WTC11 (cell line): ENCODE measurements at regions not wholly inside any gene's neighbourhood (a gene's known extent, or its start where the extent isn't known, plus 50 kb on each side); places are given as distances from the start of the nearest gene placed in this dataset.

ENCODE experiments used
- ATAC-seq: fragments of 200-7000 bp; cut with Tn5 transposase; 2 replicates; pipeline ENCODE4 v1.10.0; 2021; ENCODE audit warnings: mild to moderate bottlenecking, moderate library complexity
- CTCF ChIA-PET: fragments of 300-600 bp; sonication (Branson Sonifier 250); formaldehyde crosslinking; loops from one replicate; lab custom pipeline; 2021; ENCODE audit warnings: antibody characterized with exemption; lab: Charles Lee
- POLR2A ChIA-PET: fragments of 350-600 bp; sonication (Branson Sonifier 250); formaldehyde crosslinking; loops from one replicate; lab custom pipeline; 2021; ENCODE audit warnings: antibody characterized with exemption; lab: Charles Lee
- DNase-seq: peaks from one replicate; pipeline ENCODE4 v3.0.0; 2021; ENCODE audit warnings: low spot score
- H3K27ac Mint-ChIP-seq: 2 replicates; pipeline ENCODE4 v1.8.0; 2021; ENCODE audit warnings: mixed read lengths
- H3K27me3 Mint-ChIP-seq: 2 replicates; pipeline ENCODE4 v1.8.0; 2021; ENCODE audit warnings: low read depth, mild to moderate bottlenecking, moderate library complexity, mixed read lengths
- H3K36me3 Mint-ChIP-seq: 2 replicates; pipeline ENCODE4 v1.8.0; 2021; ENCODE audit warnings: mixed read lengths
- H3K4me1 Mint-ChIP-seq: 2 replicates; pipeline ENCODE4 v1.8.0; 2022; ENCODE audit warnings: mixed read lengths
- H3K4me3 Mint-ChIP-seq: 2 replicates; pipeline ENCODE4 v1.8.0; 2021; ENCODE audit warnings: mild to moderate bottlenecking, moderate library complexity, mixed read lengths
- H3K9me3 Mint-ChIP-seq: 2 replicates; pipeline ENCODE4 v1.8.0; 2021; ENCODE audit warnings: mixed read lengths
- ATF6 ChIP-seq: sonication (generic); formaldehyde crosslinking; IDR thresholded peaks from 2 replicates; pipeline ENCODE4 v1.8.1; 2023; ENCODE audit warnings: mild to moderate bottlenecking, missing genetic modification reagents
- E2F5 ChIP-seq: sonication (generic); formaldehyde crosslinking; IDR thresholded peaks from 2 replicates; pipeline ENCODE4 v1.8.1; 2022; ENCODE audit warnings: mild to moderate bottlenecking, moderate library complexity, missing genetic modification reagents
- ELF4 ChIP-seq: sonication (generic); formaldehyde crosslinking; IDR thresholded peaks from 2 replicates; pipeline ENCODE4 v1.8.1; 2022; ENCODE audit warnings: low read depth, mild to moderate bottlenecking, moderate library complexity, missing genetic modification reagents
- ERG ChIP-seq: fragments of 250-450 bp; sonication (Bioruptor Pico); IDR thresholded peaks from 2 replicates; pipeline ENCODE4 v1.8.0; 2021; ENCODE audit warnings: mild to moderate bottlenecking
- ETV6 ChIP-seq: sonication (generic); formaldehyde crosslinking; IDR thresholded peaks from 2 replicates; pipeline ENCODE4 v1.8.1; 2022; ENCODE audit warnings: mild to moderate bottlenecking, missing genetic modification reagents
- FOXP4 ChIP-seq: sonication (generic); formaldehyde crosslinking; IDR thresholded peaks from 2 replicates; pipeline ENCODE4 v1.8.0; 2022; ENCODE audit warnings: mild to moderate bottlenecking, missing genetic modification reagents
- GRHL2 ChIP-seq: fragments of 250-450 bp; sonication (Bioruptor Pico); IDR thresholded peaks from 2 replicates; pipeline ENCODE4 v1.8.0; 2022; ENCODE audit warnings: mild to moderate bottlenecking, moderate library complexity; ENCODE audit not compliant: insufficient replicate concordance, severe bottlenecking
- GTF2I ChIP-seq: fragments of 250-450 bp; sonication (Bioruptor Pico); conservative IDR thresholded peaks from 2 replicates; pipeline ENCODE4 v1.4.0; 2021; ENCODE audit warnings: mild to moderate bottlenecking
- NFATC4 ChIP-seq: fragments of 250-450 bp; sonication (Bioruptor Pico); IDR thresholded peaks from 2 replicates; pipeline ENCODE4 v1.9.0; 2021; ENCODE audit warnings: mild to moderate bottlenecking
- NR3C1 ChIP-seq: sonication (generic); formaldehyde crosslinking; conservative IDR thresholded peaks from 2 replicates; pipeline ENCODE4 v1.8.1; 2023; ENCODE audit warnings: low read depth, mild to moderate bottlenecking, missing genetic modification reagents
- SP1 ChIP-seq: sonication (generic); formaldehyde crosslinking; conservative IDR thresholded peaks from 2 replicates; pipeline ENCODE4 v1.8.1; 2022; ENCODE audit warnings: missing genetic modification reagents
- TEAD1 ChIP-seq: sonication (generic); formaldehyde crosslinking; IDR thresholded peaks from 2 replicates; pipeline ENCODE4 v1.8.0; 2022; ENCODE audit warnings: mild to moderate bottlenecking, missing genetic modification reagents
- USF1 ChIP-seq: sonication (generic); formaldehyde crosslinking; IDR thresholded peaks from 2 replicates; pipeline ENCODE4 v1.8.0; 2022; ENCODE audit warnings: mild to moderate bottlenecking, missing genetic modification reagents
- ZBTB21 ChIP-seq: sonication (generic); formaldehyde crosslinking; IDR thresholded peaks from 2 replicates; pipeline ENCODE4 v1.8.1; 2023; ENCODE audit warnings: mild to moderate bottlenecking, missing genetic modification reagents, borderline replicate concordance
- ZNF317 ChIP-seq: sonication (generic); formaldehyde crosslinking; IDR thresholded peaks from 2 replicates; pipeline ENCODE4 v1.8.1; 2023; ENCODE audit warnings: low read depth, mild to moderate bottlenecking, moderate library complexity, missing genetic modification reagents, borderline replicate concordance
- TF ChIP-seq, protein P1 (sequence below): fragments of 200-600 bp; IDR thresholded peaks from 2 replicates; pipeline ENCODE4 v1.8.0; 2022; ENCODE audit warnings: antibody characterized with exemption
- TF ChIP-seq, protein P2 (sequence below): sonication (generic); formaldehyde crosslinking; IDR thresholded peaks from 2 replicates; pipeline ENCODE4 v1.8.0; 2023; ENCODE audit warnings: mild to moderate bottlenecking, missing genetic modification reagents
- TF ChIP-seq, protein P3 (sequence below): sonication (generic); formaldehyde crosslinking; IDR thresholded peaks from 2 replicates; pipeline ENCODE4 v1.8.0; 2022; ENCODE audit warnings: mild to moderate bottlenecking, missing genetic modification reagents
- TF ChIP-seq, protein P4 (sequence below): sonication (generic); formaldehyde crosslinking; conservative IDR thresholded peaks from 2 replicates; pipeline ENCODE4 v1.8.1; 2023; ENCODE audit warnings: mild to moderate bottlenecking, low read depth, missing genetic modification reagents, moderate library complexity

DNA sequence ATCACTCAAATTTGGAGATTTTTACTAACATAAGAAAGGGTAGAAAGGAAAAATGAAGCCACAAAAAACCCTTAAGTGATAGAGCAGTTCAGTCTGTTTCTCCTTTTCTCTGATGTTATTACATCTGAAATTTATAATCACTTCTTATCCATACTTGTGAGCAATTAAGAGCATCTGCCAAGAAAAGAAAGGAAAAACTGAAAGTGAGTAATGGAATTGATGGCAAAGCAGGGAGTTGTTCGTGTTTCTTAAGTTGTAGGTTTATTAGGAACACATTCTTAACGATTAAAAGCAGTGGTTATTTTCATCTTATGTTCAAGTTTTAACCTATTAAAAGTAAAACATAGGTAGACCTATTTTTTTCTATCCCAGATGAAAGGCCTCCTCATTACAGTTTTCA lies 277.7 kb downstream of the RND3 start:
- TF ChIP-seq ERG (CRISPR knock-in tag) (no peak), NR3C1 (CRISPR knock-in tag) (no peak), SP1 (CRISPR knock-in tag) (no peak), ZBTB21 (no peak), NFATC4 (CRISPR knock-in tag) (no peak)
- TF ChIP-seq, protein P1, sequence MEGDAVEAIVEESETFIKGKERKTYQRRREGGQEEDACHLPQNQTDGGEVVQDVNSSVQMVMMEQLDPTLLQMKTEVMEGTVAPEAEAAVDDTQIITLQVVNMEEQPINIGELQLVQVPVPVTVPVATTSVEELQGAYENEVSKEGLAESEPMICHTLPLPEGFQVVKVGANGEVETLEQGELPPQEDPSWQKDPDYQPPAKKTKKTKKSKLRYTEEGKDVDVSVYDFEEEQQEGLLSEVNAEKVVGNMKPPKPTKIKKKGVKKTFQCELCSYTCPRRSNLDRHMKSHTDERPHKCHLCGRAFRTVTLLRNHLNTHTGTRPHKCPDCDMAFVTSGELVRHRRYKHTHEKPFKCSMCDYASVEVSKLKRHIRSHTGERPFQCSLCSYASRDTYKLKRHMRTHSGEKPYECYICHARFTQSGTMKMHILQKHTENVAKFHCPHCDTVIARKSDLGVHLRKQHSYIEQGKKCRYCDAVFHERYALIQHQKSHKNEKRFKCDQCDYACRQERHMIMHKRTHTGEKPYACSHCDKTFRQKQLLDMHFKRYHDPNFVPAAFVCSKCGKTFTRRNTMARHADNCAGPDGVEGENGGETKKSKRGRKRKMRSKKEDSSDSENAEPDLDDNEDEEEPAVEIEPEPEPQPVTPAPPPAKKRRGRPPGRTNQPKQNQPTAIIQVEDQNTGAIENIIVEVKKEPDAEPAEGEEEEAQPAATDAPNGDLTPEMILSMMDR, result no peak

DNA sequence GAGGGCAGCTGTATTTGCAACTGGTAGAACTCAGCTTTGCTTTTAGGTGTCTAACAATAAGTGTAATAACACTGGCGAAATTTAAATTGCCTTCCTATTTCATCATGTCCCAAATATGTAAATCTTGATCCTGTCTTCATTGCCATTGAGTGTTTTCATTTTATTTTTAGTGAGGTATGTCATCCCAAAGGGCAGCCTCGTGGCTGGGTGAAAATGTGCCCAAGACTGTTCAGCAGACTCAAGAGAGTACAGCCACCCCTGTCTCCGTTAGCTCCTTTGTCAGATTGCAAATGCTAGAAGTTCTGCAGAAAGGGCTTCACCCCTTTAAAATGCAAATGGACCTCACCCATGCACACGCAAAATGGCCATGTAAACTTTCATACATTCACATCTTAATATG lies 278.8 kb downstream of the RND3 start:
- POLR2A ChIA-PET, result no interaction called here
- no peak overlapping the region for H3K4me3 Mint-ChIP-seq
- peak; percentile 30; the same call in 1 of the 2 replicates for ATAC-seq
- TF ChIP-seq, protein P2, sequence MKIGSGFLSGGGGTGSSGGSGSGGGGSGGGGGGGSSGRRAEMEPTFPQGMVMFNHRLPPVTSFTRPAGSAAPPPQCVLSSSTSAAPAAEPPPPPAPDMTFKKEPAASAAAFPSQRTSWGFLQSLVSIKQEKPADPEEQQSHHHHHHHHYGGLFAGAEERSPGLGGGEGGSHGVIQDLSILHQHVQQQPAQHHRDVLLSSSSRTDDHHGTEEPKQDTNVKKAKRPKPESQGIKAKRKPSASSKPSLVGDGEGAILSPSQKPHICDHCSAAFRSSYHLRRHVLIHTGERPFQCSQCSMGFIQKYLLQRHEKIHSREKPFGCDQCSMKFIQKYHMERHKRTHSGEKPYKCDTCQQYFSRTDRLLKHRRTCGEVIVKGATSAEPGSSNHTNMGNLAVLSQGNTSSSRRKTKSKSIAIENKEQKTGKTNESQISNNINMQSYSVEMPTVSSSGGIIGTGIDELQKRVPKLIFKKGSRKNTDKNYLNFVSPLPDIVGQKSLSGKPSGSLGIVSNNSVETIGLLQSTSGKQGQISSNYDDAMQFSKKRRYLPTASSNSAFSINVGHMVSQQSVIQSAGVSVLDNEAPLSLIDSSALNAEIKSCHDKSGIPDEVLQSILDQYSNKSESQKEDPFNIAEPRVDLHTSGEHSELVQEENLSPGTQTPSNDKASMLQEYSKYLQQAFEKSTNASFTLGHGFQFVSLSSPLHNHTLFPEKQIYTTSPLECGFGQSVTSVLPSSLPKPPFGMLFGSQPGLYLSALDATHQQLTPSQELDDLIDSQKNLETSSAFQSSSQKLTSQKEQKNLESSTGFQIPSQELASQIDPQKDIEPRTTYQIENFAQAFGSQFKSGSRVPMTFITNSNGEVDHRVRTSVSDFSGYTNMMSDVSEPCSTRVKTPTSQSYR (CRISPR knock-in tag), result no peak
- TF ChIP-seq USF1 (no peak), ELF4 (CRISPR knock-in tag) (no peak), ZNF317 (CRISPR knock-in tag) (no peak), NFATC4 (CRISPR knock-in tag) (no peak), GTF2I (CRISPR knock-in tag) (no peak), TEAD1 (CRISPR knock-in tag) (no peak), SP1 (CRISPR knock-in tag) (no peak), ATF6 (CRISPR knock-in tag) (no peak), ETV6 (no peak), FOXP4 (CRISPR knock-in tag) (no peak), GRHL2 (no peak), E2F5 (no peak)
- TF ChIP-seq, protein P3, sequence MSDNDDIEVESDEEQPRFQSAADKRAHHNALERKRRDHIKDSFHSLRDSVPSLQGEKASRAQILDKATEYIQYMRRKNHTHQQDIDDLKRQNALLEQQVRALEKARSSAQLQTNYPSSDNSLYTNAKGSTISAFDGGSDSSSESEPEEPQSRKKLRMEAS, result no peak
- TF ChIP-seq, protein P4, sequence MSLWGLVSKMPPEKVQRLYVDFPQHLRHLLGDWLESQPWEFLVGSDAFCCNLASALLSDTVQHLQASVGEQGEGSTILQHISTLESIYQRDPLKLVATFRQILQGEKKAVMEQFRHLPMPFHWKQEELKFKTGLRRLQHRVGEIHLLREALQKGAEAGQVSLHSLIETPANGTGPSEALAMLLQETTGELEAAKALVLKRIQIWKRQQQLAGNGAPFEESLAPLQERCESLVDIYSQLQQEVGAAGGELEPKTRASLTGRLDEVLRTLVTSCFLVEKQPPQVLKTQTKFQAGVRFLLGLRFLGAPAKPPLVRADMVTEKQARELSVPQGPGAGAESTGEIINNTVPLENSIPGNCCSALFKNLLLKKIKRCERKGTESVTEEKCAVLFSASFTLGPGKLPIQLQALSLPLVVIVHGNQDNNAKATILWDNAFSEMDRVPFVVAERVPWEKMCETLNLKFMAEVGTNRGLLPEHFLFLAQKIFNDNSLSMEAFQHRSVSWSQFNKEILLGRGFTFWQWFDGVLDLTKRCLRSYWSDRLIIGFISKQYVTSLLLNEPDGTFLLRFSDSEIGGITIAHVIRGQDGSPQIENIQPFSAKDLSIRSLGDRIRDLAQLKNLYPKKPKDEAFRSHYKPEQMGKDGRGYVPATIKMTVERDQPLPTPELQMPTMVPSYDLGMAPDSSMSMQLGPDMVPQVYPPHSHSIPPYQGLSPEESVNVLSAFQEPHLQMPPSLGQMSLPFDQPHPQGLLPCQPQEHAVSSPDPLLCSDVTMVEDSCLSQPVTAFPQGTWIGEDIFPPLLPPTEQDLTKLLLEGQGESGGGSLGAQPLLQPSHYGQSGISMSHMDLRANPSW (CRISPR knock-in tag), result no peak

More for the DNA sequence above, 277.7 kb downstream of the RND3 start:
- H3K27me3 Mint-ChIP-seq, result no peaks in the 10 kb centered on the region
- no peaks in the 10 kb centered on the region for H3K36me3 Mint-ChIP-seq
- ATAC-seq (no peak), DNase-seq (no peak)
- POLR2A ChIA-PET, result no interaction called here
- H3K27ac Mint-ChIP-seq, result no peak overlapping the region
- H3K9me3 Mint-ChIP-seq, result no peaks in the 10 kb centered on the region
- peaks cover 33% of the 10 kb centered on the region for H3K4me1 Mint-ChIP-seq
- H3K4me3 Mint-ChIP-seq, result no peak overlapping the region
- CTCF ChIA-PET, result no interaction called here

More for the DNA sequence above, 278.8 kb downstream of the RND3 start:
- Mint-ChIP-seq H3K27ac (no peak overlapping the region), H3K9me3 (no peaks in the 10 kb centered on the region), H3K4me1 (peaks cover 29% of the 10 kb centered on the region), H3K36me3 (no peaks in the 10 kb centered on the region), H3K27me3 (no peaks in the 10 kb centered on the region)
- CTCF ChIA-PET, result no interaction called here
- DNase-seq, result no peak
